Endothelial cell (in vitro differentiated cells): ENCODE measurements at regions not wholly inside any gene's neighbourhood (a gene's known extent, or its start where the extent isn't known, plus 50 kb on each side); places are given as distances from the start of the nearest gene placed in this dataset.

Experiments used
- DNase-seq: peaks from one replicate; pipeline ENCODE4 v3.0.0; 2021; ENCODE audit warnings: low spot score
- H3K27ac Mint-ChIP-seq: one replicate; pipeline ENCODE4 v1.8.0; 2021; ENCODE audit warnings: mixed read lengths, inconsistent platforms; ENCODE audit not compliant: unreplicated experiment
- H3K27me3 Mint-ChIP-seq: one replicate; pipeline ENCODE4 v1.8.0; 2021; ENCODE audit warnings: mild to moderate bottlenecking, moderate library complexity, mixed read lengths, inconsistent platforms; ENCODE audit not compliant: unreplicated experiment
- H3K36me3 Mint-ChIP-seq: one replicate; pipeline ENCODE4 v1.8.0; 2021; ENCODE audit warnings: mild to moderate bottlenecking, low read depth, mixed read lengths, inconsistent platforms; ENCODE audit not compliant: unreplicated experiment
- H3K4me1 Mint-ChIP-seq: one replicate; pipeline ENCODE4 v1.8.0; 2021; ENCODE audit warnings: mild to moderate bottlenecking, mixed read lengths, inconsistent platforms; ENCODE audit not compliant: unreplicated experiment
- H3K4me3 Mint-ChIP-seq: one replicate; pipeline ENCODE4 v1.8.0; 2021; ENCODE audit warnings: mild to moderate bottlenecking, mixed read lengths, inconsistent platforms; ENCODE audit not compliant: unreplicated experiment
- H3K9me3 Mint-ChIP-seq: one replicate; pipeline ENCODE4 v1.8.0; 2021; ENCODE audit warnings: mixed read lengths, inconsistent platforms; ENCODE audit not compliant: unreplicated experiment
- TF ChIP-seq, protein P1 (sequence below): fragments of 200-600 bp; sonication (generic); IDR thresholded peaks from one replicate; pipeline ENCODE4 v1.5.0; 2021; ENCODE audit warnings: antibody characterized with exemption; ENCODE audit not compliant: unreplicated experiment

DNA sequence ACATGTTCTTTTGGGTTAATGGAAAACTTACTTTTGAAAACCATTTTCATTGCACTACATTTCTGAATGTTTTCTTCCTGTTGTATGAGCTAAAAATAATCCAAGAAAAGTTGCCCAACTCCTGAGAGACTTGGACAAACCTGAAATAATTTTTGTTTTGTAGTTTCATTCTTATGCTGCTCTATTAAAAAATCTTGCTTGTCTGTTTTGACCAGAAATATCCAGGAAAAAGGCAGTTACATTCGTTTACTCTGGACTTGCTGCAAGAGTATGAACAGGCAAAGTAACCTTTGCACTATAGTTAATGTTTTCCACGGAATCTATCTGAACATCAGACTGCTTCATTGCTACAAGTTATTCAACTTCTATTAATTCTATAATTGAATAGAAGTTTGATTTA, 200.1 kb upstream of the DAB2 start:
- Mint-ChIP-seq H3K9me3 (no peaks in the 10 kb centered on the region), H3K27ac (no peak overlapping the region), H3K36me3 (no peaks in the 10 kb centered on the region), H3K27me3 (peaks cover 1% of the 10 kb centered on the region), H3K4me3 (no peak overlapping the region), H3K4me1 (no peaks in the 10 kb centered on the region)
- TF ChIP-seq, protein P1, sequence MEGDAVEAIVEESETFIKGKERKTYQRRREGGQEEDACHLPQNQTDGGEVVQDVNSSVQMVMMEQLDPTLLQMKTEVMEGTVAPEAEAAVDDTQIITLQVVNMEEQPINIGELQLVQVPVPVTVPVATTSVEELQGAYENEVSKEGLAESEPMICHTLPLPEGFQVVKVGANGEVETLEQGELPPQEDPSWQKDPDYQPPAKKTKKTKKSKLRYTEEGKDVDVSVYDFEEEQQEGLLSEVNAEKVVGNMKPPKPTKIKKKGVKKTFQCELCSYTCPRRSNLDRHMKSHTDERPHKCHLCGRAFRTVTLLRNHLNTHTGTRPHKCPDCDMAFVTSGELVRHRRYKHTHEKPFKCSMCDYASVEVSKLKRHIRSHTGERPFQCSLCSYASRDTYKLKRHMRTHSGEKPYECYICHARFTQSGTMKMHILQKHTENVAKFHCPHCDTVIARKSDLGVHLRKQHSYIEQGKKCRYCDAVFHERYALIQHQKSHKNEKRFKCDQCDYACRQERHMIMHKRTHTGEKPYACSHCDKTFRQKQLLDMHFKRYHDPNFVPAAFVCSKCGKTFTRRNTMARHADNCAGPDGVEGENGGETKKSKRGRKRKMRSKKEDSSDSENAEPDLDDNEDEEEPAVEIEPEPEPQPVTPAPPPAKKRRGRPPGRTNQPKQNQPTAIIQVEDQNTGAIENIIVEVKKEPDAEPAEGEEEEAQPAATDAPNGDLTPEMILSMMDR = no peak
- DNase-seq = no peak

DNA sequence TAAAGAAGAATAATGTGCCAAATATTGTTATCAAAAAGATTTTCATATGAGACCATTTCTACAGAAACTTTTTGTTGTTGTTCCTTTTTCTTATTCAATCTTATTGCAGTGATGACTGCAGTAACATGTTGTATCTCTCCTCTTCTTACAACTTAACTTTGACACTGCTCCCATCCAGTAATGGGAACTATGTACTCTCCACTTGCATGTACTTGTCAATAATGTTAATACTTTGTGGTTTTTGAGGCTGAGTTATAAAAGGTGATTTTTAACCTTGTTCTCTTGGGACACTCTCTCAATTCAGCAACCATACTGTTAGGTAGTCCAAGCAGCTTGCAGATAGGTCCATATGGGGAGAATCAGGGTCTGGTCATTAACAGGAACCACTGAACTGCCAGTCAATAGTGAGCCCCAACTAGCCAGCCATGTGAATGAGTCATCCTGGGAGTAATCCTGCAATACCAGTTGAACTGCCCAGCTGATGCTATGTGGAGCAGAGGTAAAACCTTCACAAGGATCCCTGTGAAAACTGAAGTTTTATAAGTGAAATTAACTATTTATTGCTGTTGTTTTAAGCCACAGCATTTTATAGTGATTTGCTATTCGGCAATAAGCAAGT, 199.6 kb upstream of the DAB2 start:
- Mint-ChIP-seq H3K4me1 (no peaks in the 10 kb centered on the region), H3K27me3 (peaks cover 1% of the 10 kb centered on the region), H3K9me3 (no peaks in the 10 kb centered on the region), H3K27ac (no peak overlapping the region), H3K4me3 (no peak overlapping the region), H3K36me3 (no peaks in the 10 kb centered on the region)
- DNase-seq = no peak
- TF ChIP-seq, protein P1 = no peak

GRCh38 chr5:39623291-39623865, 198.6 kb upstream of the DAB2 start:
- Mint-ChIP-seq H3K9me3 (no peaks in the 10 kb centered on the region), H3K36me3 (no peaks in the 10 kb centered on the region), H3K4me1 (no peaks in the 10 kb centered on the region), H3K27me3 (peaks cover 1% of the 10 kb centered on the region), H3K27ac (no peak overlapping the region), H3K4me3 (no peak overlapping the region)
- TF ChIP-seq, protein P1 = no peak
- DNase-seq = no peak

GRCh38 chr5:39622281-39622680, 197.5 kb upstream of the DAB2 start:
- TF ChIP-seq, protein P1 = no peak
- Mint-ChIP-seq H3K27ac (no peak overlapping the region), H3K4me1 (no peaks in the 10 kb centered on the region), H3K9me3 (no peaks in the 10 kb centered on the region), H3K27me3 (peaks cover 1% of the 10 kb centered on the region), H3K4me3 (no peak overlapping the region), H3K36me3 (no peaks in the 10 kb centered on the region)
- no peak for DNase-seq

DNA sequence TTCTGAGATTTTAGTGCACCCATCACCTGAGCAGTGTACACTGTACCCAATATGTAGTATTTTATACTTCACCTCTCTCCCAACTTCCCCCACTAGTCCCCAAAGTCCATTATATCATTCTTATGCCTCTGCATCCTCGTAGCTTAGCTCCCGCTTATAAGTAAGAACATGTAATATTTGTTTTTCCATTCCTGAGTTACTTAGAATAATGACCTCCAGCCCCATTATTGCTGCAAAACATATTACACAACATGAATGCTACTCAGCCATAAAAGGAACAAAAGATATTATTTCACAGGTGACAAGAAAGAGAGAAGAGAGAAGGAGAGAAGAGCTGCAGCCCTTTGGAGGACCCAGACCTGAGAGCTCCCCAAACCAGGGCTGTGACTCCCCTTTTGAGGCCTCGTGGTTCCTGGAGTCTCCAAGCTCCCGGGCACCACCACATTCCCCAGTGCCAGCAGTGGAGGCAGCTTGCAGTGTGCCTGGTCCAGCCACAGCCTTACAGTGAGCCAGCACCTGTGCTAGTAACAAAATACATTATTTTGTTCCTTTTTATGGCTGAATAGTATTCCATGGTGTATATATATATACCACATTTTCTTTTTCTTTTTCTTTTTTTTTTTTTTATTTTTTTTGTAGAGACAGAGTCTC, 194.5 kb upstream of the DAB2 start:
- DNase-seq = no peak
- H3K9me3 Mint-ChIP-seq = no peaks in the 10 kb centered on the region
- H3K4me3 Mint-ChIP-seq = no peak overlapping the region
- H3K36me3 Mint-ChIP-seq = no peaks in the 10 kb centered on the region
- peaks cover 1% of the 10 kb centered on the region for H3K27me3 Mint-ChIP-seq
- H3K4me1 Mint-ChIP-seq = no peaks in the 10 kb centered on the region
- TF ChIP-seq, protein P1 = no peak
- H3K27ac Mint-ChIP-seq = no peak overlapping the region
